Spleen (tissue), 11 donors: ENCODE measurements at regions not wholly inside any gene's neighbourhood (a gene's known extent, or its start where the extent isn't known, plus 50 kb on each side); places are given as distances from the start of the nearest gene placed in this dataset.

Experiments used
- DNase-seq: peaks from one replicate; pipeline ENCODE4 v3.0.0-alpha.2; 2020
- H3K27ac ChIP-seq, 8 donors: fragments of 200-600 bp; sonication (generic) in 7 of 8; 1 replicate in 4 of 8; 2 replicates in 4 of 8; pipeline versions ENCODE4 v1.5.0 to v1.8.0; 2016 to 2021; ENCODE audit warnings: inconsistent platforms in 4 of 8, mild to moderate bottlenecking in 4 of 8, moderate library complexity in 1 of 8
- H3K27me3 ChIP-seq, 7 donors: fragments of 200-600 bp; sonication (generic) in 6 of 7; replicated peaks in 1 of 7; 1 replicate in 4 of 7; 2 replicates in 3 of 7; pipeline versions ENCODE4 v1.5.0 to v1.8.0; 2016 to 2021; ENCODE audit warnings: inconsistent platforms in 3 of 7, mild to moderate bottlenecking in 1 of 7
- H3K36me3 ChIP-seq, 6 donors: fragments of 200-600 bp; sonication (generic) in 5 of 6; 1 replicate in 4 of 6; 2 replicates in 2 of 6; pipeline versions ENCODE4 v1.5.0 to v1.8.0; 2016 to 2021; ENCODE audit warnings: inconsistent platforms in 2 of 6
- H3K4me1 ChIP-seq, 6 donors: fragments of 200-600 bp; sonication (generic) in 5 of 6; 1 replicate in 3 of 6; 2 replicates in 3 of 6; pipeline versions ENCODE4 v1.5.0 to v1.8.0; 2016 to 2021; ENCODE audit warnings: inconsistent platforms in 3 of 6
- H3K4me3 ChIP-seq, 8 donors: fragments of 200-600 bp; sonication (generic) in 7 of 8; 1 replicate in 4 of 8; 2 replicates in 4 of 8; pipeline versions ENCODE4 v1.5.0 to v1.8.0; 2016 to 2021; ENCODE audit warnings: inconsistent platforms in 4 of 8, mild to moderate bottlenecking in 4 of 8, moderate library complexity in 2 of 8
- H3K9me3 ChIP-seq, 8 donors: fragments of 200-600 bp; sonication (generic) in 7 of 8; 1 replicate in 4 of 8; 2 replicates in 4 of 8; pipeline versions ENCODE4 v1.5.0 to v1.8.0; 2016 to 2021; ENCODE audit warnings: inconsistent platforms in 4 of 8
- CTCF ChIP-seq, 11 experiments: fragments of 200-600 bp in 7 of 11; fragments of 450-650 bp in 4 of 11; sonication (generic) in 4 of 11; IDR thresholded peaks in 8 of 11; conservative IDR thresholded peaks in 3 of 11; 1 replicate in 7 of 11; 2 replicates in 4 of 11; pipeline versions ENCODE4 v1.4.0 to v1.8.0; 2016 to 2021; ENCODE audit warnings: antibody characterized with exemption in 11 of 11, inconsistent platforms in 4 of 11, mild to moderate bottlenecking in 1 of 11
- POLR2A ChIP-seq, 3 donors: fragments of 450-650 bp; IDR thresholded peaks; one replicate each; pipeline ENCODE4 v1.5.1; 2017; ENCODE audit warnings: antibody characterized with exemption in 3 of 3, mild to moderate bottlenecking in 1 of 3
- POLR2AphosphoS5 ChIP-seq, 3 donors: sonication (generic); formaldehyde crosslinking; IDR thresholded peaks; one replicate each; pipeline ENCODE4 v1.5.1; 2017; ENCODE audit warnings: antibody characterized with exemption in 3 of 3
- WGBS, 5 donors: extraction: QIAGEN DNeasy Blood & Tissue Kit in 3 of 5; methylation state at CpG; one replicate each; pipeline versions ENCODE4 v1.1.5 to v1.1.7; 2013 to 2018; 5-methylcytosine and 5-hydroxymethylcytosine counted together
- intact Hi-C: fragments of 100-400 bp; cut with DNase I; formaldehyde crosslinking; loops from one replicate; pipeline ENCODE4 v1.15.0; 2023; ENCODE audit warnings: low total_unique reads
- donor health status: healthy with polysubstance abuse.
- donor health status: DM: no; HTN: no; CAD: no; lungs with moderate emphysema.
- donor health status: DM: no; HTN: no; CAD: no.
- donor health status: Bipolar disorder and iron deficiency.
- donor health status: healthy.
- donor health status: DM: no; HTN: no; CAD: no.
- donor health status: DM: yes; HTN: yes; CAD: no.

DNA sequence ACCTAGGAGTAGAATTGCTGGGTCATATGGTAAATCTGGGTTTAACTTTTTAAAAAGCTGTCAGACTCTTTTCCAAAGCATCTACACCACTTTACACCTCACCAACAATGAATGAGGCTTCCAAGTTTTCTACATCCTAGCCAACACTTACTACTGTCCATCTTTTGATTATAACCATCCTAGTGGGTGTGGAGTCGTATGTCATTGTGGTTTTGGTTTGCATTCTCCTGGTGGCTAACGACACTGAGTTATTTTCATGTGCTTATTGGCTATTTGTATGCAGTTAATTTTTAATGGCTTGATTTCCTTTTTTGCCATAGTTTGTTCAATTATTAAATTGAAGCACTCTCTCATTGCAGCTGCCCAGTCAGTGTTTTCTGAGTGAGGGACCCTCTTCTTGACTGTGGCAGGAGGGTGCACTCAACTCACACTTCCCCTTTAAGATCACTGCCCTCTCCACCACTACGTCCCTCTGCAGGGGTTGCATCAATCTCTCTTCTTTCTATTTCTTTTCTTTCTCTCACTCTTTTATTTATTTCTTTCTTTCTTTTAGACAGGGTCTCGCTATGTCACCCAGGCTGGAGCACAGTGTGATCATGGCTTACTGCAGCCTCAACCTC, 182.3 kb downstream of the C9orf152 start:
- H3K36me3 ChIP-seq, result no peaks in the 10 kb centered on the region
- intact Hi-C loops, result no loop called here
- H3K9me3 ChIP-seq, result no peaks in the 10 kb centered on the region
- WGBS, 5 donors, result 50 to 74% (median 61%) methylated on average over 4 of the region's 4 CpGs
- DNase-seq, result no peak
- H3K27me3 ChIP-seq, result no peaks in the 10 kb centered on the region
- H3K4me1 ChIP-seq, result peaks cover 12 to 52% (median 37%) of the 10 kb centered on the region in 6 donors
- H3K27ac ChIP-seq, result no peak overlapping the region
- no peak overlapping the region for H3K4me3 ChIP-seq
- no peak for TF ChIP-seq CTCF (IDR thresholded peaks at IDR 0.05 in 8 of 11, conservative IDR thresholded peaks at IDR 0.05 in 3 of 11)
- no peak for TF ChIP-seq POLR2A (IDR thresholded peaks at IDR 0.05)
- TF ChIP-seq POLR2AphosphoS5 (IDR thresholded peaks at IDR 0.05), result no peak

GRCh38 chr9:110027671-110028081, 180.3 kb downstream of the C9orf152 start:
- no peaks in the 10 kb centered on the region for H3K36me3 ChIP-seq
- no peaks in the 10 kb centered on the region for H3K9me3 ChIP-seq
- TF ChIP-seq POLR2A (IDR thresholded peaks at IDR 0.05), result no peak
- TF ChIP-seq POLR2AphosphoS5 (IDR thresholded peaks at IDR 0.05), result peak in 1 of 3 donors; percentile 66
- H3K4me3 ChIP-seq, result no peak overlapping the region
- intact Hi-C loops, result no loop called here
- 32 to 47% (median 39%) methylated on average over 6 of the region's 6 CpGs for WGBS, 5 donors
- H3K4me1 ChIP-seq, result peaks cover 7 to 40% (median 29%) of the 10 kb centered on the region in 6 donors
- no peaks in the 10 kb centered on the region for H3K27me3 ChIP-seq
- peak overlapping the region; percentile 23 to 76 (median 68) for H3K27ac ChIP-seq
- no peak for DNase-seq

DNA sequence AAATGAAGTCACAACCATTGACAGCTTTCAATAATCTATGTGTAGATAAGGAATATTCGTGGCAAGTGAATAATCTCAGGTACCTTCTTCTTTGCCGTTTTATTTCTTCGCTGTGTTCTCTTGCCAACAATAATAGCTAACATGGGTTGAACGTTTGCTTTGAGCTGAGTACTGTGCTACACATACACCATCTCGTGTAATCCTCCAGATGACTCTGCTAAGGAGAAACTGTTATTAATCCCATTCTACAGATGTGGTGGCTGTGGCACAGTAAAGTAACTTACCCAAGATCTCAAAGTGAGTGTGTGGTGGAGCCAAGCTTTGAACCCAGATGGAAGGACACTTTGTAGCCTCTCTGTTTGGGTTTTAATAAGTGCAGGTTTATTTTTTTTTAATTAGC, 179.7 kb downstream of the C9orf152 start:
- no peaks in the 10 kb centered on the region for H3K27me3 ChIP-seq
- TF ChIP-seq CTCF (IDR thresholded peaks at IDR 0.05 in 8 of 11, conservative IDR thresholded peaks at IDR 0.05 in 3 of 11) (no peak), POLR2AphosphoS5 (IDR thresholded peaks at IDR 0.05) (no peak), POLR2A (IDR thresholded peaks at IDR 0.05) (no peak)
- peak overlapping the region in 7 of 8 donors; percentile 23 to 76 (median 71) for H3K27ac ChIP-seq
- no peaks in the 10 kb centered on the region for H3K9me3 ChIP-seq
- intact Hi-C loops, result no loop called here
- DNase-seq, result no peak
- H3K36me3 ChIP-seq, result no peaks in the 10 kb centered on the region
- no peak overlapping the region for H3K4me3 ChIP-seq
- H3K4me1 ChIP-seq, result peaks cover 7 to 40% (median 29%) of the 10 kb centered on the region in 6 donors
- 70 to 85% (median 83%) methylated on average over 5 of the region's 5 CpGs for WGBS, 5 donors

DNA sequence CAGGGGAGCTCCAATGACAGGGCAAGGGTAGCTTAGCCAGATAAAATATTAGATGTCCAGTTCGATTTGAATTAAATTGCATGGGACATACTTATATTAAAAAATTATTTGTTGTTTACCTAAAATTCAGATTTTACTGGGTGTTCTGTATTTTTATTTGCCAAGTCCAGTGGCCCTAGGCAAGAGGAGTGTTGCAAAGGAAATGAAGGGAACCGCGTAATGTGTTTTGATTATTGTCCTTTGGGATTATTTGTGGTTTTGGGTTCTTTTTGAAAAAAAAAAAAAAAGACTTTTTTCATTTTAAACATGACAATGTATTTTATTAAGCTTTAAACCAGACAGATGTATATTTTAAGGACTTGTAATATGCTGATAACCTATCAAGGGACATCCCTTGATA, 179.3 kb downstream of the C9orf152 start:
- Histone ChIP-seq H3K27ac (peak overlapping the region in 7 of 8 donors; percentile 63 to 76 (median 71)), H3K9me3 (no peaks in the 10 kb centered on the region), H3K4me1 (peaks cover 7 to 40% (median 29%) of the 10 kb centered on the region in 6 donors), H3K4me3 (no peak overlapping the region), H3K27me3 (no peaks in the 10 kb centered on the region), H3K36me3 (no peaks in the 10 kb centered on the region)
- no peak for DNase-seq
- intact Hi-C loops, result no loop called here
- WGBS, 5 donors, result 70 to 76% (median 73%) methylated on average over 3 of the region's 3 CpGs
- TF ChIP-seq POLR2A (IDR thresholded peaks at IDR 0.05) (no peak), CTCF (IDR thresholded peaks at IDR 0.05 in 8 of 11, conservative IDR thresholded peaks at IDR 0.05 in 3 of 11) (no peak), POLR2AphosphoS5 (IDR thresholded peaks at IDR 0.05) (no peak)
